HG02938 (cell line): ENCODE measurements at regions not wholly inside any gene's neighbourhood (a gene's known extent, or its start where the extent isn't known, plus 50 kb on each side); places are given as distances from the start of the nearest gene placed in this dataset.

Experiments used
- ATAC-seq: cut with Tn5 transposase; IDR thresholded peaks from one replicate; pipeline ENCODE4 v1.9.1; 2021; ENCODE audit warnings: mild to moderate bottlenecking, moderate library complexity; ENCODE audit not compliant: unreplicated experiment

GRCh38 chr2:18842836-18843235 lies 253.5 kb upstream of the NT5C1B start:
- ATAC-seq = no peak

GRCh38 chr2:18841248-18842150 lies 252.1 kb upstream of the NT5C1B start:
- no peak for ATAC-seq

GRCh38 chr2:18837240-18837639 lies 247.9 kb upstream of the NT5C1B start:
- ATAC-seq = no peak

- ATAC-seq = no peak
These were observed 247.1 kb upstream of the NT5C1B start for GRCh38 chr2:18836436-18836835.

GRCh38 chr2:18835787-18836186 lies 246.4 kb upstream of the NT5C1B start:
- no peak for ATAC-seq

GRCh38 chr2:18834341-18834740 lies 245.0 kb upstream of the NT5C1B start:
- no peak for ATAC-seq

- no peak for ATAC-seq
These were observed 244.6 kb upstream of the NT5C1B start for GRCh38 chr2:18833941-18834340.

GRCh38 chr2:18831916-18832510 lies 242.6 kb upstream of the NT5C1B start:
- ATAC-seq = no peak

- no peak for ATAC-seq
These were observed 241.6 kb upstream of the NT5C1B start for GRCh38 chr2:18830962-18831361.

GRCh38 chr2:18829976-18830375 lies 240.6 kb upstream of the NT5C1B start:
- no peak for ATAC-seq

- ATAC-seq = no peak
These were observed 240.0 kb upstream of the NT5C1B start for GRCh38 chr2:18829251-18829902.

- no peak for ATAC-seq
These were observed 238.9 kb upstream of the NT5C1B start for GRCh38 chr2:18828296-18828695.

GRCh38 chr2:18825838-18826237 lies 236.5 kb upstream of the NT5C1B start:
- ATAC-seq = no peak

- no peak for ATAC-seq
These were observed 235.5 kb upstream of the NT5C1B start for GRCh38 chr2:18824915-18825314.

- ATAC-seq = no peak
These were observed 235.0 kb upstream of the NT5C1B start for GRCh38 chr2:18824325-18824790.

GRCh38 chr2:18821431-18821830 lies 232.1 kb upstream of the NT5C1B start:
- ATAC-seq = no peak

- no peak for ATAC-seq
These were observed 231.6 kb upstream of the NT5C1B start for GRCh38 chr2:18820966-18821365.

GRCh38 chr2:18819566-18819965 lies 230.2 kb upstream of the NT5C1B start:
- no peak for ATAC-seq

- ATAC-seq = no peak
These were observed 225.0 kb upstream of the NT5C1B start for GRCh38 chr2:18814387-18814786.

- ATAC-seq = no peak
These were observed 215.2 kb upstream of the NT5C1B start for GRCh38 chr2:18804536-18804935.

- no peak for ATAC-seq
These were observed 214.0 kb upstream of the NT5C1B start for GRCh38 chr2:18803141-18803939.
